ENCODE measurements at regions not wholly inside any gene's neighbourhood (a gene's known extent, or its start where the extent isn't known, plus 50 kb on each side); places are given as distances from the start of the nearest gene placed in this dataset.
"Not testable (repeated sequence)": the region's sequence is repeated elsewhere in the genome, so short reads cannot be mapped to it uniquely, and the experiment has no call there.

GRCh38 chr2:209125291-209125690 is 298.6 kb upstream of the MAP2 start:
- H3K4me3 ChIP-seq (ENCODE audit: low read depth, low read length): no peak overlapping the region
- no peak for DNase-seq (ENCODE audit: low read depth)

DNA sequence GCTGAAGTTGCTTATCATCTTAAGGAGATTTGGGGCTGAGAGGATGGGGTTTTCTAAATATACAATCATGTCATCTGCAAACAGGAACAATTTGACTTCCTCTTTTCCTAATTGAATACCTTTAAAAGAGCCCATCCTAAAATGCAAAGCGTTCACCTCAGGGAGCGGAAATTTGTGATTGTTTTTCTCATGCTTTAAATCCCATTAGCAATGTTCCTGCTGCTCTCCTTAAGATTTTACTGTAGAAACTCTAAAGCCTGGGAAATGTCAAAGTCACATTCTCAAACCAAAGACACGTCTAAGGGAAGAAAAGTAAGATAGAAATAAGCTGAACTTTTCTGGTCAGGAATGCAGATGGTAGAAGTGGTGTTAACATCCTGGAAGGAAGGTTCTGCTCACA is 285.8 kb upstream of the MAP2 start:
- TF ChIP-seq CTCF (IDR thresholded peaks at IDR 0.05; ENCODE audit: insufficient read depth, low read depth, low read length, missing control alignments): no peak
- DNase-seq (ENCODE audit: low read depth): no peak
- H3K4me3 ChIP-seq (ENCODE audit: low read depth, low read length): no peak overlapping the region

More at GRCh38 chr2:209125291-209125690, 298.6 kb upstream of the MAP2 start:
- TF ChIP-seq CTCF (IDR thresholded peaks at IDR 0.05; ENCODE audit: insufficient read depth, low read depth, low read length, missing control alignments): no peak

DNA sequence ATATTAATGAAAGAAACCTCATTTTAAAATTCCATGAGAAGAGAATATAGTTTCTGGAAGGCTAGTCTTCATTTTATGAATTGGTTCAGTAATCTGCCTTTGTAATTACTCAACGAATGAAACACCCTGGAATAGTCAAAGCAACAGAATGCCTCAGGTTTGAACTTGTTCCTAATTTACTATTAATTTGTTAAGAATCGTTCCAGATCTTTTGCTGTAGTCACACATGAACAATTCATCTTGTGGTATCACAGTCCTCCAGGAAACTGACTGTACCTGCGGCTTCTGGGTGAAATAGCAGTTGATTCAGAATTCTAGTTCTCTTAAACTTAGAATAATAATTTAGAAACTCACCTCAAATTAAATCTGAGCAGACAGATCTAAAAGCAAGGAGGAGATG is 282.7 kb upstream of the MAP2 start:
- no peak overlapping the region for H3K4me3 ChIP-seq (ENCODE audit: low read depth, low read length)
- DNase-seq (ENCODE audit: low read depth): no peak
- TF ChIP-seq CTCF (IDR thresholded peaks at IDR 0.05; ENCODE audit: insufficient read depth, low read depth, low read length, missing control alignments): no peak

GRCh38 chr2:209141818-209142217 is 282.0 kb upstream of the MAP2 start:
- no peak for TF ChIP-seq CTCF (IDR thresholded peaks at IDR 0.05; ENCODE audit: insufficient read depth, low read depth, low read length, missing control alignments)
- no peak overlapping the region for H3K4me3 ChIP-seq (ENCODE audit: low read depth, low read length)
- no peak for DNase-seq (ENCODE audit: low read depth)

- not testable (repeated sequence) for H3K4me3 ChIP-seq (ENCODE audit: low read depth, low read length); DNase-seq (ENCODE audit: low read depth)
Observed at GRCh38 chr2:209145220-209145691, 278.6 kb upstream of the MAP2 start.

- no peak for DNase-seq (ENCODE audit: low read depth)
- TF ChIP-seq CTCF (IDR thresholded peaks at IDR 0.05; ENCODE audit: insufficient read depth, low read depth, low read length, missing control alignments): no peak
- H3K4me3 ChIP-seq (ENCODE audit: low read depth, low read length): no peak overlapping the region
Observed at GRCh38 chr2:209145941-209146681, 277.7 kb upstream of the MAP2 start.

DNA sequence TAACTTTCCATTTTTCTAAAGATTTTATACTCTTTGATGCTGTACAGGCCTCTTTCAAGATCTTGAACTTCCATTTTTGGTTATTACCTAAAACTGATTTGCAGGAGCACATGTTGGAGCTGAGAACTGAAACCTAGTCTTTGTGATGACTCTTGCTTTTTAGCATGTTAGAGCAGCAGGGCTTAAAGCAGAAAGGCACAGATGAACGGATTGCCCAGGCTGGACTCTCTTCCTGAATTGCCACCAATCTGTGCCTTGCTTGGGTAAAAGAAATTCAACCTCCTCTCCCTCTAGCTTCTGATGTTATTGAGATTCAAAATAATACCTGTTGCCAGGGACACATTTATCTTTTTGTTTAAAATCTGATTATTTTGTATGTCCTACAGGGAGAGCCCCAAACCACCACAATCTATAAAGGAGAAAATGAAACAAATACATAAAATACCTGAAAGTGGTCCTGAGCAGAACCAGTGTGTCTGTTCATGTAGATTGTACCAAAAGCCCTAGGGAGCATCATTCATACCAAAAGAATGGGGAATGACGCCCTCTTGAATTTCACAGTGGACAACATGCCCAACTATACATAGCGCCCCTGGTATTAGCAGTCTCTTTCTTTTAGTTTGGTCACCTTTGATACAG is 277.0 kb upstream of the MAP2 start:
- TF ChIP-seq CTCF (IDR thresholded peaks at IDR 0.05; ENCODE audit: insufficient read depth, low read depth, low read length, missing control alignments): no peak
- H3K4me3 ChIP-seq (ENCODE audit: low read depth, low read length): no peak overlapping the region

More for the DNA sequence above, 277.0 kb upstream of the MAP2 start:
- DNase-seq (ENCODE audit: low read depth): no peak

Measured in GM12865 (cell line).